ENCODE measurements at regions not wholly inside any gene's neighbourhood (a gene's known extent, or its start where the extent isn't known, plus 50 kb on each side); places are given as distances from the start of the nearest gene placed in this dataset.

GRCh38 chr3:102113421-102114041 is 264.2 kb downstream of the NFKBIZ start:
- DNase-seq (ENCODE audit: low read depth): no peak

- no peak for DNase-seq (ENCODE audit: low read depth)
Observed at GRCh38 chr3:102114264-102114979, 265.1 kb downstream of the NFKBIZ start.

GRCh38 chr3:102122527-102122926 is 273.2 kb downstream of the NFKBIZ start:
- DNase-seq (ENCODE audit: low read depth): no peak

GRCh38 chr3:102123590-102124190 is 274.4 kb downstream of the NFKBIZ start:
- no peak for DNase-seq (ENCODE audit: low read depth)

- DNase-seq (ENCODE audit: low read depth): no peak
Observed at GRCh38 chr3:102124282-102124681, 275.0 kb downstream of the NFKBIZ start.

GRCh38 chr3:102124704-102125103 is 275.4 kb downstream of the NFKBIZ start:
- no peak for DNase-seq (ENCODE audit: low read depth)

GRCh38 chr3:102125197-102125993 is 276.1 kb downstream of the NFKBIZ start:
- DNase-seq (ENCODE audit: low read depth): no peak

GRCh38 chr3:102125994-102126368 is 276.7 kb downstream of the NFKBIZ start:
- DNase-seq (ENCODE audit: low read depth): no peak

GRCh38 chr3:102129760-102130608 is 280.7 kb downstream of the NFKBIZ start:
- no peak for DNase-seq (ENCODE audit: low read depth)

- DNase-seq (ENCODE audit: low read depth): no peak
Observed at GRCh38 chr3:102132370-102132769, 283.1 kb downstream of the NFKBIZ start.

- DNase-seq (ENCODE audit: low read depth): no peak
Observed at GRCh38 chr3:102133376-102133775, 284.1 kb downstream of the NFKBIZ start.

- DNase-seq (ENCODE audit: low read depth): no peak
Observed at GRCh38 chr3:102135316-102135715, 286.0 kb downstream of the NFKBIZ start.

- no peak for DNase-seq (ENCODE audit: low read depth)
Observed at GRCh38 chr3:102136183-102136582, 286.9 kb downstream of the NFKBIZ start.

- DNase-seq (ENCODE audit: low read depth): no peak
Observed at GRCh38 chr3:102140116-102140515, 290.8 kb downstream of the NFKBIZ start.

GRCh38 chr3:102141096-102141927 is 292.0 kb downstream of the NFKBIZ start:
- DNase-seq (ENCODE audit: low read depth): no peak

- DNase-seq (ENCODE audit: low read depth): no peak
Observed at GRCh38 chr3:102141928-102142239, 292.6 kb downstream of the NFKBIZ start.

- DNase-seq (ENCODE audit: low read depth): no peak
Observed at GRCh38 chr3:102142379-102143060, 292.3 kb upstream of the ZPLD1 start.

- DNase-seq (ENCODE audit: low read depth): no peak
Observed at GRCh38 chr3:102143536-102143935, 291.3 kb upstream of the ZPLD1 start.

- DNase-seq (ENCODE audit: low read depth): no peak
Observed at GRCh38 chr3:102144063-102144462, 290.8 kb upstream of the ZPLD1 start.

All from forelimb muscle (tissue), 1 donor.